MM.1S (cell line): ENCODE measurements at regions not wholly inside any gene's neighbourhood (a gene's known extent, or its start where the extent isn't known, plus 50 kb on each side); places are given as distances from the start of the nearest gene placed in this dataset.

Source experiments
- CTCF ChIP-seq: fragments of 300-600 bp; sonication (generic); IDR thresholded peaks from 2 replicates; pipeline ENCODE4 v1.5.1; 2016; ENCODE audit warnings: antibody characterized with exemption, low read length, mixed read lengths
- EZH2 ChIP-seq: fragments of 300-600 bp; sonication (generic); optimal IDR thresholded peaks from 2 replicates; pipeline ENCODE3; 2017; ENCODE audit warnings: low read depth, mild to moderate bottlenecking, antibody characterized with exemption, low read length, mixed read lengths

- TF ChIP-seq CTCF (no peak), EZH2 (no peak)
Measured at GRCh38 chr20:43835944-43836508, 78.6 kb upstream of the TOX2 start.
